ENCODE measurements at regions not wholly inside any gene's neighbourhood (a gene's known extent, or its start where the extent isn't known, plus 50 kb on each side); places are given as distances from the start of the nearest gene placed in this dataset.

- Histone ChIP-seq H3K9me3 (ENCODE audit: low read depth, low read length) (no peaks in the 10 kb centered on the region), H3K9ac (ENCODE audit: insufficient read length) (peak overlapping the region; percentile 77), H3K27ac (no peak overlapping the region), H3K4me3 (peak overlapping the region; percentile 80), H3K36me3 (ENCODE audit: insufficient read depth, low read length) (no peaks in the 10 kb centered on the region)
- TF ChIP-seq FOXP2 (optimal IDR thresholded peaks at IDR 0.05; ENCODE audit: control extremely low read depth, extremely low read length, insufficient read depth) (no peak), POLR2AphosphoS5 (IDR thresholded peaks at IDR 0.05; ENCODE audit: borderline replicate concordance, low read depth, low read length) (peak; percentile 81)
- no peak for DNase-seq (ENCODE audit: low read depth, low spot score)
Measured at GRCh38 chr11:129279326-129280026, 87.4 kb upstream of the ARHGAP32 start.

GRCh38 chr11:129278586-129279319 is 86.6 kb upstream of the ARHGAP32 start:
- no peak for DNase-seq (ENCODE audit: low read depth, low spot score)
- Histone ChIP-seq H3K9me3 (ENCODE audit: low read depth, low read length) (no peaks in the 10 kb centered on the region), H3K9ac (ENCODE audit: insufficient read length) (peak overlapping the region; percentile 72), H3K36me3 (ENCODE audit: insufficient read depth, low read length) (no peaks in the 10 kb centered on the region), H3K4me3 (peak overlapping the region; percentile 87), H3K27ac (no peak overlapping the region)
- TF ChIP-seq POLR2AphosphoS5 (IDR thresholded peaks at IDR 0.05; ENCODE audit: borderline replicate concordance, low read depth, low read length) (no peak), FOXP2 (optimal IDR thresholded peaks at IDR 0.05; ENCODE audit: control extremely low read depth, extremely low read length, insufficient read depth) (no peak), EZH2 (IDR thresholded peaks at IDR 0.05) (no peak)

- no peak for TF ChIP-seq POLR2AphosphoS5 (IDR thresholded peaks at IDR 0.05; ENCODE audit: borderline replicate concordance, low read depth, low read length)
- TF ChIP-seq EZH2 (IDR thresholded peaks at IDR 0.05), result no peak
- TF ChIP-seq FOXP2 (optimal IDR thresholded peaks at IDR 0.05; ENCODE audit: control extremely low read depth, extremely low read length, insufficient read depth), result no peak
- no peak overlapping the region for H3K27ac ChIP-seq
- no peak overlapping the region for H3K9ac ChIP-seq (ENCODE audit: insufficient read length)
- DNase-seq (ENCODE audit: low read depth, low spot score), result no peak
- no peaks in the 10 kb centered on the region for H3K36me3 ChIP-seq (ENCODE audit: insufficient read depth, low read length)
- peak overlapping the region; percentile 87 for H3K4me3 ChIP-seq
- H3K9me3 ChIP-seq (ENCODE audit: low read depth, low read length), result no peaks in the 10 kb centered on the region
Measured at GRCh38 chr11:129277198-129277843, 85.2 kb upstream of the ARHGAP32 start.

DNA sequence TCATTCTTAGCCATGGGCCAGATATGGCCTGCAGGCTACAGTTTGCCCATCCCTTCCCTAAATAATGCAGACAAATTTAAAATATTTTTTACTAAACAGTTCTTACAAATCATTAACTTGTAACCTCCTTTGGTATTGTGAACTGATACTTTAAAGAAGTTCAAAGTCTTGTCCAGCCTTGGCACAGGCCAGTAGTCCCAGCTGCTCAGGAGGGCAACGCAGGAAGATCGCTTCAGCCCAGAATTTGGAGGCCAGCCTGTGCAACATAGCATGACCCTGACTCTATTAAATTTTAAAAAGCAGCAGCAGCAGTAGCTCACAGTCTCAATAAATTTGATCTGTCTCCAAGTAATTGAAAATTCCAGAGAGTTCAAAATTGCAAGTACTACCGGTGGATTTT is 83.7 kb upstream of the ARHGAP32 start:
- no peak for TF ChIP-seq EZH2 (IDR thresholded peaks at IDR 0.05)
- TF ChIP-seq FOXP2 (optimal IDR thresholded peaks at IDR 0.05; ENCODE audit: control extremely low read depth, extremely low read length, insufficient read depth), result no peak
- no peak for TF ChIP-seq POLR2AphosphoS5 (IDR thresholded peaks at IDR 0.05; ENCODE audit: borderline replicate concordance, low read depth, low read length)
- Histone ChIP-seq H3K9me3 (ENCODE audit: low read depth, low read length) (no peaks in the 10 kb centered on the region), H3K36me3 (ENCODE audit: insufficient read depth, low read length) (no peaks in the 10 kb centered on the region), H3K27ac (no peak overlapping the region), H3K4me3 (peak overlapping the region; percentile 23; the same call in 1 of the 2 replicates), H3K9ac (ENCODE audit: insufficient read length) (peak overlapping the region; percentile 1)
- DNase-seq (ENCODE audit: low read depth, low spot score), result no peak

DNA sequence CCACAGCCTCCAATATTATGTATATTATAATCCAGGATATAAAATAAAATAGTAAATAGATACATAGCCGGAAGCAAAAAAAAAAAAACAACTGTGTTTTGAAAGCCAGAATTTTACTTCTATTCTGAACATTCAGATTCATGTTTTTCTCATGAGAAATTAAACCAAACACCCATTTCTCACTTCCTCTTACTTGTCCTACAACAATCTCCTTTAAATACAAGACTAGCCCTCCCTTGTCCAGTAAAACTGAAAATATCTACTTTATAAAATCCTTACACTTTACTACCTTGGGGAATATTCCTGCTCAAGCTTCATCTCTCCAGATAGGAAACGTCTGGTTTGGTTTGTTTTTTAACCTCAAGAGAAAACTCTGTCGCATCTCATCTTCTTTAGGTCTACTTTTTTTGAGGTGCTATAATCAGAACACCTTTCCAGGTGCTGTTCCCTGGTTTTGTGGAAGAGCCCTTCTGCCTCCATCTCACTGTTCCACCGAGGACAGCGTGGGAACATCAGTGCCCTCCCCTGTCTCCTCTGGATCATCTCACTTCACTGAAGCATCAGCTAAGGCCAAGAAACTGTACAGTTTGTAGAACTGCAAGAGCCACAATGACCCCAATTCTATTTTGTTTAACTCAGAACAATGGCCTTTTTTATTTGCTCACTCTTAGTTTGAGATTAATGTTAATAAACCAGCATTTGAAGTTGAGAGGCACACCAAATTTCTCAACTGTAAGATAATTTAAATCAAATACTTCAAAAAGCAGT is 82.0 kb upstream of the ARHGAP32 start:
- DNase-seq (ENCODE audit: low read depth, low spot score), result no peak
- TF ChIP-seq FOXP2 (optimal IDR thresholded peaks at IDR 0.05; ENCODE audit: control extremely low read depth, extremely low read length, insufficient read depth), result no peak
- TF ChIP-seq POLR2AphosphoS5 (IDR thresholded peaks at IDR 0.05; ENCODE audit: borderline replicate concordance, low read depth, low read length), result no peak
- no peak for TF ChIP-seq EZH2 (IDR thresholded peaks at IDR 0.05)
- H3K27ac ChIP-seq, result peak overlapping the region; percentile 74
- no peaks in the 10 kb centered on the region for H3K9me3 ChIP-seq (ENCODE audit: low read depth, low read length)
- peak overlapping the region; percentile 23; the same call in 1 of the 2 replicates for H3K4me3 ChIP-seq
- H3K36me3 ChIP-seq (ENCODE audit: insufficient read depth, low read length), result no peaks in the 10 kb centered on the region
- peak overlapping the region; percentile 39 for H3K9ac ChIP-seq (ENCODE audit: insufficient read length)

- no peak for TF ChIP-seq FOXP2 (optimal IDR thresholded peaks at IDR 0.05; ENCODE audit: control extremely low read depth, extremely low read length, insufficient read depth)
- no peak for TF ChIP-seq POLR2AphosphoS5 (IDR thresholded peaks at IDR 0.05; ENCODE audit: borderline replicate concordance, low read depth, low read length)
Measured at GRCh38 chr11:129273322-129273721, 81.2 kb upstream of the ARHGAP32 start.

GRCh38 chr11:129271030-129271429 is 78.9 kb upstream of the ARHGAP32 start:
- Histone ChIP-seq H3K9me3 (ENCODE audit: low read depth, low read length) (no peaks in the 10 kb centered on the region), H3K27ac (no peak overlapping the region), H3K9ac (ENCODE audit: insufficient read length) (no peak overlapping the region), H3K36me3 (ENCODE audit: insufficient read depth, low read length) (no peaks in the 10 kb centered on the region), H3K4me3 (no peak overlapping the region)
- DNase-seq (ENCODE audit: low read depth, low spot score), result no peak
- TF ChIP-seq POLR2AphosphoS5 (IDR thresholded peaks at IDR 0.05; ENCODE audit: borderline replicate concordance, low read depth, low read length), result no peak
- TF ChIP-seq EZH2 (IDR thresholded peaks at IDR 0.05), result no peak
- TF ChIP-seq FOXP2 (optimal IDR thresholded peaks at IDR 0.05; ENCODE audit: control extremely low read depth, extremely low read length, insufficient read depth), result no peak

More at GRCh38 chr11:129273322-129273721, 81.2 kb upstream of the ARHGAP32 start:
- Histone ChIP-seq H3K9me3 (ENCODE audit: low read depth, low read length) (no peaks in the 10 kb centered on the region), H3K27ac (no peak overlapping the region), H3K36me3 (ENCODE audit: insufficient read depth, low read length) (no peaks in the 10 kb centered on the region), H3K4me3 (no peak overlapping the region), H3K9ac (ENCODE audit: insufficient read length) (no peak overlapping the region)
- DNase-seq (ENCODE audit: low read depth, low spot score), result no peak

Data from SK-N-MC (cell line).